Osteocyte (in vitro differentiated cells): ENCODE measurements at regions not wholly inside any gene's neighbourhood (a gene's known extent, or its start where the extent isn't known, plus 50 kb on each side); places are given as distances from the start of the nearest gene placed in this dataset.

Experiments used
- DNase-seq: peaks from one replicate; pipeline ENCODE4 v3.0.0; 2021; ENCODE audit warnings: mixed read lengths; ENCODE audit not compliant: unreplicated experiment; ENCODE audit errors: extremely low spot score
- H3K27ac Mint-ChIP-seq: one replicate; pipeline ENCODE4 v1.8.0; 2021; ENCODE audit warnings: mild to moderate bottlenecking, mixed read lengths; ENCODE audit not compliant: unreplicated experiment
- H3K27me3 Mint-ChIP-seq: one replicate; pipeline ENCODE4 v1.8.0; 2021; ENCODE audit warnings: mixed read lengths; ENCODE audit not compliant: unreplicated experiment
- H3K36me3 Mint-ChIP-seq: one replicate; pipeline ENCODE4 v1.8.0; 2021; ENCODE audit warnings: mixed read lengths; ENCODE audit not compliant: unreplicated experiment
- H3K4me1 Mint-ChIP-seq: one replicate; pipeline ENCODE4 v1.8.0; 2021; ENCODE audit warnings: mixed read lengths; ENCODE audit not compliant: unreplicated experiment
- H3K4me3 Mint-ChIP-seq: one replicate; pipeline ENCODE4 v1.8.0; 2021; ENCODE audit warnings: mild to moderate bottlenecking, moderate library complexity, mixed read lengths; ENCODE audit not compliant: unreplicated experiment
- H3K9me3 Mint-ChIP-seq: one replicate; pipeline ENCODE4 v1.8.0; 2021; ENCODE audit warnings: mixed read lengths; ENCODE audit not compliant: unreplicated experiment
- CTCF ChIP-seq: fragments of 200-600 bp; sonication (generic); IDR thresholded peaks from 2 replicates; pipeline ENCODE4 v1.5.0; 2021; ENCODE audit warnings: antibody characterized with exemption, mild to moderate bottlenecking, moderate library complexity

GRCh38 chr12:87378526-87378925, 650.7 kb downstream of the C12orf50 start:
- Mint-ChIP-seq H3K9me3 (peaks cover 20% of the 10 kb centered on the region), H3K4me3 (no peak overlapping the region), H3K27ac (no peak overlapping the region), H3K27me3 (no peaks in the 10 kb centered on the region), H3K36me3 (no peaks in the 10 kb centered on the region), H3K4me1 (no peaks in the 10 kb centered on the region)
- no peak for TF ChIP-seq CTCF
- DNase-seq: no peak

- peaks cover 22% of the 10 kb centered on the region for H3K9me3 Mint-ChIP-seq
- no peaks in the 10 kb centered on the region for H3K36me3 Mint-ChIP-seq
- no peaks in the 10 kb centered on the region for H3K4me1 Mint-ChIP-seq
- no peak for DNase-seq
- no peaks in the 10 kb centered on the region for H3K27me3 Mint-ChIP-seq
- no peak for TF ChIP-seq CTCF
- H3K4me3 Mint-ChIP-seq: no peak overlapping the region
- no peak overlapping the region for H3K27ac Mint-ChIP-seq
Measured at GRCh38 chr12:87376722-87377121, 652.5 kb downstream of the C12orf50 start.

- Mint-ChIP-seq H3K36me3 (no peaks in the 10 kb centered on the region), H3K4me3 (no peak overlapping the region), H3K4me1 (peaks cover 9% of the 10 kb centered on the region), H3K9me3 (peaks cover 9% of the 10 kb centered on the region), H3K27ac (no peak overlapping the region), H3K27me3 (peaks cover 6% of the 10 kb centered on the region)
- no peak for TF ChIP-seq CTCF
- DNase-seq: no peak
Measured at GRCh38 chr12:87369161-87369560, 660.0 kb downstream of the C12orf50 start.

- Mint-ChIP-seq H3K27ac (peak overlapping the region; percentile 43), H3K27me3 (peaks cover 6% of the 10 kb centered on the region), H3K4me3 (no peak overlapping the region), H3K4me1 (peaks cover 9% of the 10 kb centered on the region), H3K36me3 (no peaks in the 10 kb centered on the region), H3K9me3 (no peaks in the 10 kb centered on the region)
- no peak for DNase-seq
- no peak for TF ChIP-seq CTCF
Measured at GRCh38 chr12:87368259-87368658, 660.9 kb downstream of the C12orf50 start.

GRCh38 chr12:87365423-87365822, 663.8 kb downstream of the C12orf50 start:
- TF ChIP-seq CTCF: no peak
- no peaks in the 10 kb centered on the region for H3K36me3 Mint-ChIP-seq
- no peak overlapping the region for H3K4me3 Mint-ChIP-seq
- H3K27ac Mint-ChIP-seq: no peak overlapping the region
- H3K4me1 Mint-ChIP-seq: peaks cover 9% of the 10 kb centered on the region
- DNase-seq: no peak
- H3K9me3 Mint-ChIP-seq: peaks cover 16% of the 10 kb centered on the region
- peaks cover 6% of the 10 kb centered on the region for H3K27me3 Mint-ChIP-seq
